Stimulated activated naive CD8-positive, alpha-beta T cell treated with anti-CD3 and anti-CD28 coated beads, Interleukin-15, Interleukin-2, amounts not matched to agents 100 ng/mL and 50 ng/mL, for 24 hours (primary cell): ENCODE measurements at regions not wholly inside any gene's neighbourhood (a gene's known extent, or its start where the extent isn't known, plus 50 kb on each side); places are given as distances from the start of the nearest gene placed in this dataset.

Experiments
- H3K27ac Mint-ChIP-seq: one replicate; pipeline ENCODE4 v1.8.0; 2021; ENCODE audit warnings: mild to moderate bottlenecking, mixed read lengths
- H3K27me3 Mint-ChIP-seq: one replicate; pipeline ENCODE4 v1.8.0; 2021; ENCODE audit warnings: mixed read lengths
- H3K36me3 Mint-ChIP-seq: one replicate; pipeline ENCODE4 v1.8.0; 2021; ENCODE audit warnings: low read depth, mixed read lengths
- H3K4me1 Mint-ChIP-seq: one replicate; pipeline ENCODE4 v1.8.0; 2021; ENCODE audit warnings: low read depth, mixed read lengths
- H3K4me3 Mint-ChIP-seq: one replicate; pipeline ENCODE4 v1.8.0; 2021; ENCODE audit warnings: mild to moderate bottlenecking, mixed read lengths
- H3K9me3 Mint-ChIP-seq: one replicate; pipeline ENCODE4 v1.8.0; 2021; ENCODE audit warnings: mixed read lengths

DNA sequence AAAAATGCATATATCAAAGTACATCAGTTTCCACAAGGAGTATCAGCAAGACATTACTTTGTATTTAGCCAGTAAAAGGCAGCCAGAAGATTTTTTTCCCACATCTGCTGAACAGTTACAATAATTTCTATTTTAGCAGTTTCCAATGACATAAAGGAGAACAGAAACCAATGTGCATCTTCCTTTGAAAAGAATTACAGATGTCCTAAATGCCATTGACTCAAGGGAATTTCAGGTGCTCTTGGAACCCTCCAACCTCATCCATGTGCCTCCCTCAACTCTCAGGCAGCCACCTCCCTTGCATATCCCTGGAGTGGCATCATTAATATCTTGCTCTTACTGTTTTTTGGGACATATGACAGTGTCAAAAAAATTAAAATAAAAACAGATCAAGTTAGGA is 62.2 kb upstream of the ST8SIA1 start:
- Mint-ChIP-seq H3K36me3 (no peaks in the 10 kb centered on the region), H3K27me3 (no peaks in the 10 kb centered on the region), H3K4me3 (peak overlapping the region; percentile 43), H3K9me3 (peaks cover 4% of the 10 kb centered on the region), H3K4me1 (peaks cover 33% of the 10 kb centered on the region), H3K27ac (peak overlapping the region; percentile 72)

- H3K27ac Mint-ChIP-seq = peak overlapping the region; percentile 72
- peaks cover 33% of the 10 kb centered on the region for H3K4me1 Mint-ChIP-seq
- H3K9me3 Mint-ChIP-seq = peaks cover 4% of the 10 kb centered on the region
- H3K4me3 Mint-ChIP-seq = peak overlapping the region; percentile 17
- no peaks in the 10 kb centered on the region for H3K36me3 Mint-ChIP-seq
- no peaks in the 10 kb centered on the region for H3K27me3 Mint-ChIP-seq
These were observed 61.7 kb upstream of the ST8SIA1 start for GRCh38 chr12:22396253-22396652.

DNA sequence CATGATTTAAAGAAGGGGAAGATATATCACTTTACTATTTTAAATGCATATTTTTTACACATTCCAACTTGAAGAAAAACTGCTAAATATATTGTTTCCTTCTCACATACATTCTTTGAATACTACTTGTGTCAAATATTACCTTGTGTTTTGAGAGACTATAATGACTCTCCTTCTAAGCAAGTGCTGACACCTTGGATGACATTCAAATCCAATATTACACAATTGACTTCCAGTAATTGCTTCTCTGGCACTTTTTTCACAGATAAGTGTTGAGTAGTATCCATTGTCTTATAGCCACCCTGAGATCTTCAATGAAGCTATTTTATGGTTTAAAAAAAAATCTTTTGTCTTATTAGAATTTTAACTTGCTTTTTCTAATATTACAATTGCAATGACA is 61.2 kb upstream of the ST8SIA1 start:
- H3K9me3 Mint-ChIP-seq = peaks cover 4% of the 10 kb centered on the region
- H3K4me1 Mint-ChIP-seq = peaks cover 33% of the 10 kb centered on the region
- H3K4me3 Mint-ChIP-seq = no peak overlapping the region
- no peaks in the 10 kb centered on the region for H3K27me3 Mint-ChIP-seq
- H3K27ac Mint-ChIP-seq = no peak overlapping the region
- no peaks in the 10 kb centered on the region for H3K36me3 Mint-ChIP-seq
